Stimulated activated CD4-positive, alpha-beta T cell treated with anti-CD3 and anti-CD28 coated beads, Interleukin-12 subunit alpha, Interleukin-12 subunit beta, amount 100 ng/mL, for 4 hours (primary cell): ENCODE measurements at regions not wholly inside any gene's neighbourhood (a gene's known extent, or its start where the extent isn't known, plus 50 kb on each side); places are given as distances from the start of the nearest gene placed in this dataset.
"Not testable (repeated sequence)": the region's sequence is repeated elsewhere in the genome, so short reads cannot be mapped to it uniquely, and the experiment has no call there.

Source experiments
- DNase-seq: peaks from one replicate; pipeline ENCODE4 v3.0.0-alpha.2; 2020

GRCh38 chr15:26069231-26069641, 206.1 kb upstream of the ATP10A start:
- DNase-seq, result no peak

- DNase-seq, result no peak
These were observed 203.8 kb upstream of the ATP10A start for GRCh38 chr15:26066896-26067295.

- no peak for DNase-seq
These were observed 202.6 kb upstream of the ATP10A start for GRCh38 chr15:26065723-26066122.

GRCh38 chr15:26061248-26061647, 198.1 kb upstream of the ATP10A start:
- DNase-seq, result no peak

- DNase-seq, result not testable (repeated sequence)
These were observed 193.6 kb upstream of the ATP10A start for GRCh38 chr15:26056766-26057165.

GRCh38 chr15:26051761-26052675, 188.9 kb upstream of the ATP10A start:
- DNase-seq, result no peak

- DNase-seq, result no peak
These were observed 187.9 kb upstream of the ATP10A start for GRCh38 chr15:26050984-26051383.

GRCh38 chr15:26049900-26050657, 187.0 kb upstream of the ATP10A start:
- no peak for DNase-seq

GRCh38 chr15:26048669-26049068, 185.5 kb upstream of the ATP10A start:
- no peak for DNase-seq

- DNase-seq, result no peak
These were observed 182.4 kb upstream of the ATP10A start for GRCh38 chr15:26045516-26045915.

GRCh38 chr15:26043018-26043417, 179.9 kb upstream of the ATP10A start:
- no peak for DNase-seq

GRCh38 chr15:26038693-26039092, 175.6 kb upstream of the ATP10A start:
- no peak for DNase-seq

- DNase-seq, result no peak
These were observed 174.2 kb upstream of the ATP10A start for GRCh38 chr15:26037369-26037768.

GRCh38 chr15:26033493-26033892, 170.4 kb upstream of the ATP10A start:
- no peak for DNase-seq

GRCh38 chr15:26032162-26032846, 169.2 kb upstream of the ATP10A start:
- DNase-seq, result no peak

- not testable (repeated sequence) for DNase-seq
These were observed 166.5 kb upstream of the ATP10A start for GRCh38 chr15:26029586-26029985.

GRCh38 chr15:26029146-26029545, 166.0 kb upstream of the ATP10A start:
- no peak for DNase-seq

GRCh38 chr15:26028086-26028740, 165.1 kb upstream of the ATP10A start:
- no peak for DNase-seq

- DNase-seq, result not testable (repeated sequence)
These were observed 163.5 kb upstream of the ATP10A start for GRCh38 chr15:26026671-26027070.

GRCh38 chr15:26024241-26024640, 161.1 kb upstream of the ATP10A start:
- DNase-seq, result no peak

GRCh38 chr15:26023691-26024090, 160.6 kb upstream of the ATP10A start:
- DNase-seq, result no peak

GRCh38 chr15:26023231-26023630, 160.1 kb upstream of the ATP10A start:
- DNase-seq, result no peak

- DNase-seq, result no peak
These were observed 157.7 kb upstream of the ATP10A start for GRCh38 chr15:26020871-26021270.
